ENCODE measurements at regions not wholly inside any gene's neighbourhood (a gene's known extent, or its start where the extent isn't known, plus 50 kb on each side); places are given as distances from the start of the nearest gene placed in this dataset.

DNA sequence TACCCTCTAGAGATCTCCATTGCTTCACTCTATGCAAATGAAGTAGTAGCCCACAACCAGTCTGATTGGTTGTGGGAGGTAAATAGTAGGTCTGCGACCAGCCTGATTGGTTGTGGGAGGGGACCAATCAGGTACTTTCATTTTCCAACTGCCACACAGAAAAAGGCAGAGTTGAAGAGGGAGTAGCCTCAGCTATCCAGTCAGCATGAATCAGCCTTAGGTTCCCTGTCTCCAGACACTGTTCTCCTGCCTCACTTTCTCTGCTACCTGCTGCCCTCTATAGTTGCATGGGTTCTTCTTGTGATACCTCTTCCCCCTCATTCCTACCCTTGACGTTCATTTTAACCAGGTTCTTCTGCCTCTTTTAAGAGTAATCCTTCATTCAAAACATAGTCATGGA is 114.5 kb upstream of the LYZL1 start:
- TF ChIP-seq, protein P1, sequence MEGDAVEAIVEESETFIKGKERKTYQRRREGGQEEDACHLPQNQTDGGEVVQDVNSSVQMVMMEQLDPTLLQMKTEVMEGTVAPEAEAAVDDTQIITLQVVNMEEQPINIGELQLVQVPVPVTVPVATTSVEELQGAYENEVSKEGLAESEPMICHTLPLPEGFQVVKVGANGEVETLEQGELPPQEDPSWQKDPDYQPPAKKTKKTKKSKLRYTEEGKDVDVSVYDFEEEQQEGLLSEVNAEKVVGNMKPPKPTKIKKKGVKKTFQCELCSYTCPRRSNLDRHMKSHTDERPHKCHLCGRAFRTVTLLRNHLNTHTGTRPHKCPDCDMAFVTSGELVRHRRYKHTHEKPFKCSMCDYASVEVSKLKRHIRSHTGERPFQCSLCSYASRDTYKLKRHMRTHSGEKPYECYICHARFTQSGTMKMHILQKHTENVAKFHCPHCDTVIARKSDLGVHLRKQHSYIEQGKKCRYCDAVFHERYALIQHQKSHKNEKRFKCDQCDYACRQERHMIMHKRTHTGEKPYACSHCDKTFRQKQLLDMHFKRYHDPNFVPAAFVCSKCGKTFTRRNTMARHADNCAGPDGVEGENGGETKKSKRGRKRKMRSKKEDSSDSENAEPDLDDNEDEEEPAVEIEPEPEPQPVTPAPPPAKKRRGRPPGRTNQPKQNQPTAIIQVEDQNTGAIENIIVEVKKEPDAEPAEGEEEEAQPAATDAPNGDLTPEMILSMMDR (IDR thresholded peaks at IDR 0.05; ENCODE audit: low read depth, low read length, missing input control), result no peak
- TF ChIP-seq HNF4A (conservative IDR thresholded peaks at IDR 0.05) (no peak), GABPA (IDR thresholded peaks at IDR 0.05 in 1 of 2, conservative IDR thresholded peaks at IDR 0.05 in 1 of 2) (no peak), FOXA1 (IDR thresholded peaks at IDR 0.05) (no peak), MAX (IDR thresholded peaks at IDR 0.05) (no peak), YY1 (IDR thresholded peaks at IDR 0.05) (no peak)
